ENCODE measurements at regions not wholly inside any gene's neighbourhood (a gene's known extent, or its start where the extent isn't known, plus 50 kb on each side); places are given as distances from the start of the nearest gene placed in this dataset.
"Not testable (repeated sequence)": the region's sequence is repeated elsewhere in the genome, so short reads cannot be mapped to it uniquely, and the experiment has no call there.

GRCh38 chr18:14189858-14190257 lies 57.6 kb upstream of the ZNF519 start:
- DNase-seq (ENCODE audit: low spot score), result no peak

- DNase-seq (ENCODE audit: low spot score), result not testable (repeated sequence)
Observed at GRCh38 chr18:14188751-14189406, 56.6 kb upstream of the ZNF519 start.
